ENCODE measurements at regions not wholly inside any gene's neighbourhood (a gene's known extent, or its start where the extent isn't known, plus 50 kb on each side); places are given as distances from the start of the nearest gene placed in this dataset.

GRCh38 chr16:27708651-27709050, 158.7 kb downstream of the KATNIP start:
- in situ Hi-C loops (cut with HindIII; ENCODE audit: low sequenced_read_pairs): no loop called here

DNA sequence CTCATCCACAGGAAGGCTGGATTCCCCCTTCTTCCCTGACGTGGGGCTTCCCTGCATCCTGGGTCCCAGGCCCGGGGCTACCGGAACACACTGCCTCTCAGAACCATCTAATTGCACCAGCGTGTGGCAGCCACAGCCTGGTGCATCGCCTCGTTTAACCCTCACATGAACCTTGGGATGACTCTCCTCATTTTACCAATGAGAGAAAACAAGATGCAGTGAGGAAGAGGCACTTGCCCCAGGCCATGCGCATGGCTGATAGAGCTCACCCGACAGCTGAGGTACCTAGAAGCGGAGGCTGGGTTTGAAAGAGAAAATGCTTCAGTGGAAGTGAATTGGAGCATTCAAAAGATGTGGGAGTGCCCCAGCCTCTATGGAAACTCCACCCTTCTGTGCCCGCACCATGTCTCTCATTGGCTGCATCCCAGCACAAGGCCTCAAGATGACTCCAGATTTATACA, 162.3 kb downstream of the KATNIP start:
- in situ Hi-C loops (cut with HindIII; ENCODE audit: low sequenced_read_pairs): loop anchor here (5.0 kb wide), 2 partner anchors 50 to 85 kb away; no protein-coding TSS in a partner anchor

DNA sequence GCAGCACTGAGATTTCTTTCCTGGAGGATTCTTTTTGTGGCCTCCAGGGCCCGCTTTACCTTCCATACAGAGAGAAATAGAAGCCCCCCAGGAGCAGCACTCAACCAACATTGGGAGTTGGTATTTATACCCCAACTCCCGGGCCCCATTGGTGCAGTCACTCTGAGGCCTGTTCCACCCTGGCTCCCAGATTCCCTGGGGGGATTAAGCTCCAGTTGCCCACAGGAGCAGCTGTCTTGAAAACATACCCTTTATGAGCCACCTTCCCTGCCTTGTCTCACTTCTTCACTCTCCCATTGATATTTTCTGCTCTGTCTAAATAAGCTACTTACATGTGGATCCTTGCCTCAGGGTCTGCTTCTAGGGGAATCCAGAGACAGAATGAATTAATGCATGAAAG, 167.8 kb downstream of the KATNIP start:
- in situ Hi-C loops (cut with HindIII; ENCODE audit: low sequenced_read_pairs): no loop called here

DNA sequence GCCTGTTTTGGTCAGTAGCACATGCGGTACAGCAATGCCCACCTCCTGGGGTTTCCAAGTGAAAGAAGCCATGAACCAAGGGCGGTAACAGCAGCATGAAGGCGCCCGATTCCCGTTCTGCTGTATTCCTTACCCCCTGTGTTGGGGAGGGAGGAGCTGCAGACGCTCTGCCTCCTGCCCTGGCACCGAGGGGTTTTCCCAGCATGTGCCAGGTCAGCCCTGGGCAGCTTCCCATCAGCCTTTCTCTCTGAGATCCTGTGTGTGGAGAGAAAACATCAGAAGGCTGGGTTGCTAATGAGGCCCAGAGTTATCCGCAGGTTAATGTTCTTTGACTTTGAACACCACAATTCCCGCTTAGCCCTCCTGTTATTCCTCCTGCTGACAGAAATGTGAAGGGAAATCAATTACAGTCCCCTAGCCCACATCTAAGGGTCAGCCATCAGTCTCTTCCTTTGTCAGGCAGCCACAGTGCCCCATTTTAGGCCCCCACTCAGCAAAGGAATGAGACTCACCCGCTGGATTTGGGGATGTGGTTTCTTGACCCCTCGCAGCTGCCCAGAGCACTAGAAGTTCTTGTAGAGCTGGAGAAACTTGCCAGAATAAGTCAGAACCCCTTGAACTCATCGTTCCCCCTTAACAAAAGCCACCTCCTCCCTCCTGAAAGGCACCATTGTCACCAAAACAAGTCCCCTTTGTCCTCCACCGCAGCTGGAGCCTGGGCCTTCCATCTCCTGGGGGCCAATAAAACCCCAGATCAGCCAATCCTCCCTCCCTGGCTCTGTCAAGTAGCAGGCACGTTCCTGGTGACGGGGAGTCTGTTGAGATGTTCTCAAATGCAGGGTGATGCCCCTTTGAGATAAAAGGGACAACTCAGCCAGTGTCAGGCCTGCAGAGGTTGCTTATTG, 168.5 kb downstream of the KATNIP start:
- in situ Hi-C loops (cut with HindIII; ENCODE audit: low sequenced_read_pairs): no loop called here

DNA sequence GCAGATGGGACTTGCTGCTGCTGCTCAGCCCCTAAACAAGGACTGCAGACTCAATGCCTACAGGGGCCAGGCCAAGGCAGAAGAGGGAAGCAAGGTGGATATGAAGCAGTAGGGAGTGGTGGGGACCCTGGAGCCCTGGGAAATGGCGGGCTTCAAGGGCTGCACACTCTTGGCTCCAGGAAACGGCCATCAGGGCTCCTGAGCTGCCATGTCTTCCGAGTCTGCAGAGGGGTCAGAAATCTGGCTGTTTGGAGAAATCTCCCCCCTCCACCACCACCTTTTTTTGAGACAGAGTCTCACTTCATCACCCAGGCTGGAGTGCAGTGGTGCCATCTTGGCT, 169.1 kb downstream of the KATNIP start:
- in situ Hi-C loops (cut with HindIII; ENCODE audit: low sequenced_read_pairs): no loop called here

DNA sequence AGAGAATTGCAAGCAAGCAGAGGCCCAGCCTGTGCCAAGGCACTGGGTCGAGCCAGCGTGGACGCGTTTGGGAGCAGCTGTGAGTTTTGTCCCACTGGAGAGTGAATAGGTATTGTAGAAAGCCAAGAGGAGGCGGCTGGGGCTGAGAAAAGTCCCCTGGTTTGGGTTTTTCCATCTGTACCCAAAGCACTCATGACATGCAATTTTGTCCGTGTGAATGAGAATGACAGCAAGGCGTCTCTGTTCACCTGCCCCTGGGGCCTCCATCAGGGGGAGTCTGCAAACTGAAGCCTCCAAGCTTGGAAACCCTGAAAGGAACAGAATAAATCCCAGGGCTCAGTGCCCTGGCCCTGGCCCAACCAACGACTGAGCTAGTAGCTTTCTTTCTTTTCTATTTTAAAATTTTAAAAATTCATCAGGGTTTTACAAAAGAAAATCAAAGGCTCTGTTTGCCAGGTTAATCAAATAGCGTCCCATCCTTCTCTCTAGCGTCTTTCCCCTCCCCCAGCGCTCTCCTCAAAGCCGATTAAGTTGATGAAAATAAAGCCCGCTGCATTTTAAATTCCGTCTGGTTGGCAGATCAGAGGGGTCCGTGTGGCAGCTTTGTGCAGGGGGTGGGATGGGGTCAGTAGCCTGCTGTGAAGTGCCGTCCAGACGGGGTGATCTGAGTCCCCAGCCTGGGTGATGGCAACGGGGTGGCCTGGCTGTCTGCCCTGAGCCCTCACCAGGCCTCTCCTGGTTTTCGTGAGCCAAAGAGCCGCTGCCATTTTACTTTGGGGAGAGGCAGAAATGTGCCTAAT, 171.0 kb downstream of the KATNIP start:
- in situ Hi-C loops (cut with HindIII; ENCODE audit: low sequenced_read_pairs): loop anchor here (5.0 to 10.0 kb wide), 2 partner anchors 41 to 94 kb away; no protein-coding TSS in a partner anchor

GRCh38 chr16:27721531-27722181, 171.7 kb downstream of the KATNIP start:
- in situ Hi-C loops (cut with HindIII; ENCODE audit: low sequenced_read_pairs): loop anchor here (5.0 to 10.0 kb wide), 2 partner anchors 41 to 93 kb away; no protein-coding TSS in a partner anchor

DNA sequence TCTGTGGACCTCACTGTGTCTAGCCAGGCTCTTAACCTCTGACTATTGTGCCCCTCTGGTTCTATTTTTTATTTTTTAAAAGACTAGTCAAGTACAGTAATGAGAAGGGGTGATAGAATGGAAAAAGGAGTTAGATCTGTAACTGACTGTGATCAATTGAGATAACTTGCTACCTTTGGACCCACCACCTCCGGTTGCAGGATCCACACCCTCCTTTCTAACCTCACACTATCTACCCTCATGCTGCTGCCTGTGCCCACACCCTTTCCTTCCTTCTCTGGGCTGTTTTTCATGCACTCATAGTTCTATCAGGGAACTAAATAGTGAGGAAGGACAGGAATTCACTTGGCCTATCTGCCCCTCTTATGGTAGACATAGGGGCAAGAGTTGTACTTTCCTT, 172.3 kb downstream of the KATNIP start:
- in situ Hi-C loops (cut with HindIII; ENCODE audit: low sequenced_read_pairs): loop anchor here (5.0 to 10.0 kb wide), 2 partner anchors 40 to 93 kb away; no protein-coding TSS in a partner anchor

DNA sequence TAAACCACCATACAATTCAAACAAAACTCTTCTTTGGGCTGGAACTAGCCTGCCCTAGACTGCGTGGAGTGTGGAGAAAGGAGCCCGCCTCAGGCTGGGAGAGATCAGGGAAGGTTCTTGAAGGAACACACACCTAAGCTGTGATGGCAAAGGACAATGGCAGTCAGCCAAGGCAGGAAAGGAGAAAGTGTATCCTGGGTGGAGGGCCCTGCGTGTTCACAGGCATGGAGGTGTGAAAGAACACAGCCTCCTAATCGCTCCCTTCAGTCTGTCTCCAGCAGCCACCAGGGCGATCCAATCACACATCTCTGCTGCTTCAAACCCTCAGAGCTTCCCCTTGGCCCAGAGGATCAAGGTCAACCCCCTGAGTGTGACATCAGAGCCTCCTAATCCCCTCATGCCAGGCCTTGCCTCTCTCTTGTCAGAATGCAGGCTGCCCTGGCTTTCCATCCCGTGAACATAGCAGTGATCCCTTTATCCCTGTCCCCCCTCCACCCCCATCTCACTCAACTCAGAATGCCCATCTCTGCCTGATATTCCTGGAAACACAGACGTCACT, 173.0 kb downstream of the KATNIP start:
- in situ Hi-C loops (cut with HindIII; ENCODE audit: low sequenced_read_pairs): loop anchor here (5.0 to 10.0 kb wide), 2 partner anchors 39 to 92 kb away; no protein-coding TSS in a partner anchor

DNA sequence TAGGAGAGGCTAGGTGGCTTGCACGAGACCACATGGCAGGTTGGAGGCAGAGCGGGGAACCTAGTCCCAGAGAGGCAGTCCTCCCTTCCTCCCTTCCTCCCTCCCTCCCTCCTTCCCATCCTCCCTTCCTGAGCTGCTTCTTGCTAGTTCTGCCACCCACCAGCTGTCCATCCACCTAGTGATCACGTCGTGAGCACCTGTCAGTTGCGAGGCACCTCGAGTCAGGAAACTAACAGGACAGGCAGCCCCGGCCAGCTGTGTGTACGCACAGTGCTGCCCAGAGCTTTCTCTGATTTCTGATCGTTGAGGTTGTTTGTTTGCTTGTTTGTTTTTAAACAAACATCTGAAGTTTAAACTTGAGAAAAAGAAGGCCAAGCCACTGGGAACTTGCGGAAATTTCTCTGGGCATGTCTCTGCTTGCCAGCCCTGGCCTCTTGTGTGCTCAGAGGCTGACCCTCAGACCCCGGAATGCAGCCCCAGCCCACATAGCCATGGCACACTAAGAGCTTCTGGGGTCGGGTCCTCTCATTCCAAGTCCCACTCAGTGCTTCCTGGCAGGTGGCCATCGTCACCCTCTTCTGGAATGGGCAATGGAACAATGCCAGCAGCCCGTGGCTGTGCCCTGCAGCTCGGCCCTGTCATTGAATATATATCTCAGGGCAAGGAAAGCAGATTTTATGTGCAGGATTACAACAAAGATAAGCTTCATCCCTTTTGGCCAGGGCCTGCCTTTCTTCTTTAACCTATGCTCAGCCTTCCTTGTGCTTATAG, 174.0 kb downstream of the KATNIP start:
- in situ Hi-C loops (cut with HindIII; ENCODE audit: low sequenced_read_pairs): loop anchor here (5.0 to 10.0 kb wide), 2 partner anchors 38 to 91 kb away; no protein-coding TSS in a partner anchor

DNA sequence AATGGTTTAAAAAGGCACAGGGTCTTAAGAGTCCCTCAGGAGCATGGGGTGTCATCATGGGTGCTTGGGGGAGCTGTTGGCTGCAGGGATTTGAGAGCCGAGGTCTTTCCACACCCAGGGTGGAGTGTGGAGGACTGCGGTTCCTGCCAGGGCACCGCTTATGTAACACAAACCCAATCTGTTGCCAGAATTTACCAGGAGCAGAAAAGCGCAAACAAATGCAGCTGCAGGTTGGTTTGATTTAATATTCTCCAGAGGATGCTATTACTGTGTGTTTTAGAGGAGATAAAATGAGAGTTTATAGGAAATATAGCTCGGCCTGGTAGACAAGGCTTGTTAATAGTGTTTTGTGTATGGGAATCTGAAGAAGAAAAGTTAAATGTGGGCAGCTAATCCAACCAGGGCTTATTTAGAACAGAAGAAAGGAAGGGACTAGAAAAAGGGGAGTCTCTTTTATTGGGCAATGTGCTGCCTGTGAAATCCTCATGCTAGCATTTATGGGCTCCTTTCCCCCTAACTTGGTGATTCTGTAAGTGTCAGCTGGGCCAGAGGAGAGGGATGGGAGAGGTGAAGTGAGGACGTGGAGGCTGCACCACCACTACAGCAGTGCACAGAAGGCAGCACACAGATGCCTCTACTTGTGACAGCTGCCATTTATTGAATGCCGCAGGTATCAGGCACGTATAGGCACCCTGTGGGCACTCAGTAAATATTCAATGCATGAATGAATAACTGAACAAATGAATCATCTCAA, 174.7 kb downstream of the KATNIP start:
- in situ Hi-C loops (cut with HindIII; ENCODE audit: low sequenced_read_pairs): loop anchor here (5.0 to 10.0 kb wide), 2 partner anchors 38 to 90 kb away; no protein-coding TSS in a partner anchor

DNA sequence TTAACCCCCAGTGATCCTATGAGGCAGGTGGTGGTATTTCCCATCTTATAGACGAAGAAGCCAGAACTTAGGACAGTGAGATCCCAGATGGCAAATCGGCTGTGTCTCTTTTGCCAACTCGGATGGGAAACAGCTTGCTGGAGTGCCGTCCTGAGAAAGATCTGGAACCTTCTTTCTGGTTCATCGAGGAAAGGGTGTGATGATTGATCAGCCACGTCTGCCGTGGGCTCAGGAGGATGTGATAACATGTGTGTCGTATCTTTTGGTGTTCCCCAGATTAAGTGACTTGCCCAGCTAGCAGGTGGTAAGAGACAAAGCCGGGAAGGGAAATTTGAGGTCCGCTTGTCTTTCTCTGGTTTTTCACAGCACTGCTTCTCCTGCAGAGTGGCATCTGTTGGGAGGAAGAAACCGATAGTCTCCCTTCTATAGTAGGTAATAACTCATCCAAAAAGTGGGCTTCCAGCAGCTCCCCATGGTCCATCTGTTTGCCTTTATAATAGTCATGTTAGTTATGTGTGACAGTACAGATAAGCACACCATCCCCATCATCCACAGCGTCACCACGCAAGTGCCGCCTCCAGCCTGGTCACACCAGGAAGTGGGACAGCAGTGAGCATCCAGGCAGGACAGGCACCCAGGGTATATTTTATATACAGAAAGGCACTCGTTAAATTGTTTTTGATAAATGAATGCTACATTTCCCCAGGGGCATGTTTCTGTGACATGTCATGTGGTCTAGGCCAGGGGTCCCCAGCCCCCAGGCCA, 175.5 kb downstream of the KATNIP start:
- in situ Hi-C loops (cut with HindIII; ENCODE audit: low sequenced_read_pairs): loop anchor here (10.0 kb wide), 1 partner anchor 89 kb away; no protein-coding TSS in a partner anchor

DNA sequence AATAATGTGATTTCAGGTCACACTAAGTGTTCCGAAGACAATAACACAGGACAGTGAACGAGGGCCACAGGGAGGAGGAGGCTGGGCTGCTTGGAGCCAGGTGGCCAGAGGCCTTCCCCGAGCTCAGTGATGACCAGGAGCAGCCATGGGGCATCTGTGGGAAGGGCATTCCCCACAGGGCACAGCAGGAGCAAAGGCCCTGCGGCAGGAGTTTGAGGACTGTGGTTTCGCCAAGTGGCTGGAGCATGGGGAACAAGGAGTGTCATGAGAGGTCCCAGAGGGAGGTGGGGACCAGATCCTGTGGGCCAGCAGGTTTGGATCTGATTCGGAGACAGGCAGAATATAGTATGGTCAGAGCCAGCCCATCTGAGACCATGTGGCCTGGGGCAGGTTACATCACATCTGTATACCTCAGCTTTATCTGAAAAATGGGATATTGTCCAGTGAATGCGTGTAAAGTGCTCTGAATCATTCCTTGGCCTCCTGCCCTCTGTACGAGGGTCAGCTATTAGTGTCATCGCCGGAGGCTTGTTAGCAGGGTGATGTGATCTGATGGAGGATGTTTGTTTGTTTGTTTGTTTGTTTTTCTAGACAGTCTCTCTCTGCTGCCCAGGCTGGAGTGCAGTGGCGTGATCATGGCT, 176.8 kb downstream of the KATNIP start:
- in situ Hi-C loops (cut with HindIII; ENCODE audit: low sequenced_read_pairs): loop anchor here (10.0 kb wide), 1 partner anchor 88 kb away; no protein-coding TSS in a partner anchor

- in situ Hi-C loops (cut with HindIII; ENCODE audit: low sequenced_read_pairs): loop anchor here (10.0 kb wide), 1 partner anchor 87 kb away; no protein-coding TSS in a partner anchor
These were observed 178.0 kb downstream of the KATNIP start for GRCh38 chr16:27727941-27728340.

- in situ Hi-C loops (cut with HindIII; ENCODE audit: low sequenced_read_pairs): loop anchor here (10.0 kb wide), 1 partner anchor 86 kb away; no protein-coding TSS in a partner anchor
These were observed 178.7 kb downstream of the KATNIP start for GRCh38 chr16:27728691-27729090.

GRCh38 chr16:27729516-27730304, 179.8 kb downstream of the KATNIP start:
- in situ Hi-C loops (cut with HindIII; ENCODE audit: low sequenced_read_pairs): loop anchor here (10.0 kb wide), 1 partner anchor 85 kb away; no protein-coding TSS in a partner anchor
